C4-2B (cell line): ENCODE measurements at regions not wholly inside any gene's neighbourhood (a gene's known extent, or its start where the extent isn't known, plus 50 kb on each side); places are given as distances from the start of the nearest gene placed in this dataset.

Experiments used
- H3K27ac ChIP-seq: fragments of 450-650 bp; 2 replicates; pipeline ENCODE4 v1.5.1; 2017
- ZFX ChIP-seq: fragments of 450-650 bp; IDR thresholded peaks from 2 replicates; pipeline ENCODE4 v1.6.1; 2017
- TF ChIP-seq, protein P1 (sequence below): fragments of 450-650 bp; conservative IDR thresholded peaks from 2 replicates; pipeline ENCODE4 v1.5.1; 2017; ENCODE audit warnings: mild to moderate bottlenecking

DNA sequence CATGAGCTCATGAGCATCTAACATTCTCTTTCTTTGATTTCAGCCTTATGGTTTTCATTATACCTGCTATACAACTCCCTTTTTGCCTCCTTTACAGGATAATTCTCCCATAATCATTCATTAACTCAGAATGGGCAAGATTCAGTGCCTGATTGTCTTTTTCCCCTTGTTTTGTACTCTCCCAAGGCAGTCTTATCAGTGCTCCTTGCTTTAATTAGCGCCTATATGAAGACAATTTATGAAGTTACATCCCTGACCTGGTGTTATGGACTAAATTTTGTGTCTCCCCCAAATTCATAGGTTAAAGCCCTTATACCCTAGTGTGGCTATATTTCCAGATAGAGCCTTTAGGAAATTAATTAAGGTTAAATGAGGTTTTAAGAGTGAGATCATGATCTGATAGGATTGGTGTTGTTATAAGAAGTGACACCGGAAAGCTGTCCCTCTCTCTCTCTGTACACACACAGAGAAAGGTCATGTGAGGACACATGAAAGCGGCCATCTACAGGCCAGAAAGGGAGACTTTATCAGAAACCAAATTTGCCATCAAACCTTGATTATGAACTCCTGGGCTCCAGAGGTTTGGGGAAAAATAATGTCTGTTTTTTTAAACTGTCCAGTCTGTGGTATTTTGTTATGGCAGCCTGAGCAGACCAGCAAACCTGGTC, 185.8 kb upstream of the CHODL start:
- TF ChIP-seq, protein P1, sequence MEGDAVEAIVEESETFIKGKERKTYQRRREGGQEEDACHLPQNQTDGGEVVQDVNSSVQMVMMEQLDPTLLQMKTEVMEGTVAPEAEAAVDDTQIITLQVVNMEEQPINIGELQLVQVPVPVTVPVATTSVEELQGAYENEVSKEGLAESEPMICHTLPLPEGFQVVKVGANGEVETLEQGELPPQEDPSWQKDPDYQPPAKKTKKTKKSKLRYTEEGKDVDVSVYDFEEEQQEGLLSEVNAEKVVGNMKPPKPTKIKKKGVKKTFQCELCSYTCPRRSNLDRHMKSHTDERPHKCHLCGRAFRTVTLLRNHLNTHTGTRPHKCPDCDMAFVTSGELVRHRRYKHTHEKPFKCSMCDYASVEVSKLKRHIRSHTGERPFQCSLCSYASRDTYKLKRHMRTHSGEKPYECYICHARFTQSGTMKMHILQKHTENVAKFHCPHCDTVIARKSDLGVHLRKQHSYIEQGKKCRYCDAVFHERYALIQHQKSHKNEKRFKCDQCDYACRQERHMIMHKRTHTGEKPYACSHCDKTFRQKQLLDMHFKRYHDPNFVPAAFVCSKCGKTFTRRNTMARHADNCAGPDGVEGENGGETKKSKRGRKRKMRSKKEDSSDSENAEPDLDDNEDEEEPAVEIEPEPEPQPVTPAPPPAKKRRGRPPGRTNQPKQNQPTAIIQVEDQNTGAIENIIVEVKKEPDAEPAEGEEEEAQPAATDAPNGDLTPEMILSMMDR: no peak
- H3K27ac ChIP-seq: no peak overlapping the region

DNA sequence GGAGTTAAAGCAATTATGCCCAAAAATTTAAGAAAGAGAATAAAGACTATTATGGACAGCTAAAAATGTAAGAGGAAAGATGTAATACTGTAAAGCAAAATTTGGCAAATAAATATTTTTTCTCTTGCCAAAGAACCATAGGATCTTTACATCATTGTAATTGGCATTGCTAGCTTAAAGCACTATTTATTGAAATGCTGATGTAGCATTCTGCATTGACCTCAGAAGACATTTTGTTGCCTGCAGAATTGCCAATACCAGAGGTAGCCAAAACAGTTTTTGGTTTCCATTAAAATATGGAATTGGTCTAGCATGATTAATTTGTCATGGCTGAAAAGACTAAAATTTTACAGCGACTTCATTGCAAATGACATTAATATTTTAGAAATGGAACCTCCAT, 191.5 kb upstream of the CHODL start:
- no peak for TF ChIP-seq ZFX
- TF ChIP-seq, protein P1: no peak
- H3K27ac ChIP-seq: no peak overlapping the region

DNA sequence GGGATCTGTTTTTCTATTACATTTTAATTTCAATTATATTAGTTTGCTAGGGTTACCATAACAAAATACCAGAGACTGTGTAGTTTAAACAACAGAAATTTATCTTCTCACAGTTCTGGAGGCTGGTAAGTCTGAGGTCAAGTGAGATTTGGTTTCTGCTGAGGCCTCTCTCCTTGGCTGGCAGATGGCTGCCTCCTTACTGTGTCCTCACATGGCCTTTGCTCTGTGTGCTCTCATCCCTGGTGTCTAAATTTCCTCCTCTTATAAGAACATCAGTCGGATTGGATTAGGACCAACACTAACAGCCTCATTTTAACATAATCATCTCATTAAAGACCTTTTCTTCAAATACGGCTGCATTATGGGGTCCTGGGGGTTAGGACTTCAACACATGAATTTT, 195.2 kb upstream of the CHODL start:
- TF ChIP-seq ZFX: no peak
- TF ChIP-seq, protein P1: no peak
- no peak overlapping the region for H3K27ac ChIP-seq

DNA sequence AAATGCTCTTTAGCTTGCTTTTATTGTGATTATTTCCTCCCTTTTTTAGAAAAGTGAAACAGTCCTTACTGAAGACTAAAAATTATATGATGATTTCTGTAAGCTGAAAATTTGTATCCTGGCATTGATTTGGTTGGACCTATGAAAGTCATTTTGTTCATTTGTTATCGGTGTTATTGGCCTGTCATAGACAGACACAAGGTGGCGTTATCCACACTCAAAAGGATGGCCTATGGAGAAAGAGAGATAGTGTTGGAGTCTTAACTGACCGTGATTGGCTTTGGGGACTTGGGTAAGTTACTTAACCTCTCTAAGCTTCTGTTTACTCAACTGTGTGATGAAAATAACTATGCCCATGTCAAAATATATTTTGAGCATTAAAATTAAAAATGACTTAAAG, 203.6 kb upstream of the CHODL start:
- TF ChIP-seq, protein P1: peak; percentile 82
- TF ChIP-seq ZFX: no peak
- no peak overlapping the region for H3K27ac ChIP-seq

DNA sequence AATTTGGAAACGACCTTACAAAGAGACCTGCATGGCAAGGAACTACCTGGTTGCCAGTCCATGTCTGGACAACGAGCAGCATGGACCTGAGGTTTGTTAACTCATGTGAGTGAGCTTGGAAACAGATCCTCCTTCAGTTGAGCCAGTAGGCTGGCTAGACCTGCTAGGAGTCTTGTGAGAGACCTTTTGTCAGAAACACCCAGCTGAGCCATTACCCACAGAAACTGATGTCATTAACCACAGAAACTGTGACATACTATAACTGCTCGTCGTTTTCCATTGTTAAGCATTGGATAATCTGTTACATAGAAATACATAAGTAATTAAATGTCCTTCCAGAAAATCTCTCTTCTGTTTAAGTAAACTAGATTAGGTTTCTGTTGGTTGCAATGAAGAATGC, 211.1 kb upstream of the C21orf91 start:
- TF ChIP-seq, protein P1: no peak
- no peak for TF ChIP-seq ZFX
- H3K27ac ChIP-seq: no peak overlapping the region

DNA sequence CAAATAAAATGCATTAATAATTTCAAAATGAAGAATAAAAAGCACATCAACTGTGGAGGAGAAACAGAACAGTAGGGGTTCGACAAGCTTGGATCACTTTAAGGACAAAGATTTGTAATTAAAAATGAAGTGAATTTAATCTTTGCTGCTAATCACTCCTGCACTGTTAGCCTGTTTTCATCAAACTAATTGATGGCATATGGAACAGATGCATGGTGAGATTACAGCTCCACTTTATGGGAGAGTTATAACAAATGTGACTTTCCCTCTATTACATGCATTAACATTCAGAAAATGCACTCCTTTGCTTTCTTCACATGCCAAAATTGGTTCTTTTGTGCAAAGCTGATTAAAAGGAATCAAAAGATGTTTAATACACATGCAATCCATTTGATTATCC, 207.2 kb upstream of the C21orf91 start:
- H3K27ac ChIP-seq: no peak overlapping the region
- TF ChIP-seq ZFX: no peak
- TF ChIP-seq, protein P1: no peak

DNA sequence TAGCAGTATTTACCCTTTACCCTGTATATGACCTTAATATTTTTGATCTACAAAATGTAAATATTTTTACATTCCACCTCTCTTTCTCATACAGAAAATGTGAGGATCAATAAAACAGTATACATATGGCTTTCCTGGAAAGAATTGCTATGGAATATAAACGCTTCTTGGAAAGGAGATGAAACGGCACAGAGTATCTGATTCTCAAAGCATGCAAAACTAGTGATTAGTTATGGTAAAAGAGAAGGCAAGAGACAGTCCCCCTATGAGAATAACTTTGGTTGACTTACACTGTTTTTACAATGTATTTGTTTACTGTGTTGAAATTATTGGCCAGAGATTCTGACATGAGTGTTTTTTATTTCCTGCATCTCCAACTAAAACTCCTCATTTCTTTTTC, 204.6 kb upstream of the C21orf91 start:
- no peak overlapping the region for H3K27ac ChIP-seq
- TF ChIP-seq, protein P1: no peak
- no peak for TF ChIP-seq ZFX
